ENCODE measurements at regions not wholly inside any gene's neighbourhood (a gene's known extent, or its start where the extent isn't known, plus 50 kb on each side); places are given as distances from the start of the nearest gene placed in this dataset.

DNA sequence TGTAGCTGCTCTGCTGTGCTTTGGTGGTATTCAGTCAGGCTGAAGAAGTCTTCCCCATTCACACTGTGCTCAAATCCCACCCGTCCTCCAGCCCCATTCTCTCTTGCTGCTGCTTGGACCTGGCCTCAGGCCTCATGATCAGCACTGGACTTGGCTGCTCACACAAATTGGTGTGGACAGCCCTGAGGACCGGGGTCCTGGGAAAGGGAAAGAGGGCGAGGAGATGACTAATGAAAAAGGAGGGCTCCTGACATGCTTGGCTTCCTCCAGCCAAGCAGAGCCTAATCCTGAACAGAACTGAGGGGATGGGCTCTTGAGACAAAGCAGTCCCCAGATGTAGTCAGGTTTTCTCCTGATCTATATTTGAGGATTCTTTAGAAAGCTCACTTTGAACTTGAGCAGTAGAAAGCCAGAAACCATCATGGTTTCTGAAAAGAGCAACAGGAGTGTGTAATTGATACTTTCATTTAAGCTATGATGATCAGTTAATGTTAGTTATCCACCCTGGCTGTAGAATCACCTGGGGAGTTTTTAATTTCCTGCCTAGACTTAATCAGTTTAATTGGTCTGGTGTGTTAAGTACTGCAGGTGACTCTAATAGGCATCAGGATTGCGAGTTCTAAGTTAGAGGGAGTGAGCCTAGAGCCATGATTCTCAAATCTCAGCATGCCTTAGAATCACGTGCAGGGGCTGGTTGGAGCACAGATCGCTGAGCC lies 79.4 kb upstream of the THBS1 start:
- TF ChIP-seq, protein P1, sequence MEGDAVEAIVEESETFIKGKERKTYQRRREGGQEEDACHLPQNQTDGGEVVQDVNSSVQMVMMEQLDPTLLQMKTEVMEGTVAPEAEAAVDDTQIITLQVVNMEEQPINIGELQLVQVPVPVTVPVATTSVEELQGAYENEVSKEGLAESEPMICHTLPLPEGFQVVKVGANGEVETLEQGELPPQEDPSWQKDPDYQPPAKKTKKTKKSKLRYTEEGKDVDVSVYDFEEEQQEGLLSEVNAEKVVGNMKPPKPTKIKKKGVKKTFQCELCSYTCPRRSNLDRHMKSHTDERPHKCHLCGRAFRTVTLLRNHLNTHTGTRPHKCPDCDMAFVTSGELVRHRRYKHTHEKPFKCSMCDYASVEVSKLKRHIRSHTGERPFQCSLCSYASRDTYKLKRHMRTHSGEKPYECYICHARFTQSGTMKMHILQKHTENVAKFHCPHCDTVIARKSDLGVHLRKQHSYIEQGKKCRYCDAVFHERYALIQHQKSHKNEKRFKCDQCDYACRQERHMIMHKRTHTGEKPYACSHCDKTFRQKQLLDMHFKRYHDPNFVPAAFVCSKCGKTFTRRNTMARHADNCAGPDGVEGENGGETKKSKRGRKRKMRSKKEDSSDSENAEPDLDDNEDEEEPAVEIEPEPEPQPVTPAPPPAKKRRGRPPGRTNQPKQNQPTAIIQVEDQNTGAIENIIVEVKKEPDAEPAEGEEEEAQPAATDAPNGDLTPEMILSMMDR (IDR thresholded peaks at IDR 0.05; ENCODE audit: low read depth, low read length, poor library complexity, severe bottlenecking) = no peak
- TF ChIP-seq EZH2phosphoT487 (IDR thresholded peaks at IDR 0.05; ENCODE audit: borderline replicate concordance, low read length) = no peak
